ENCODE measurements at regions not wholly inside any gene's neighbourhood (a gene's known extent, or its start where the extent isn't known, plus 50 kb on each side); places are given as distances from the start of the nearest gene placed in this dataset.

- DNase-seq (ENCODE audit: low read depth, low spot score) (no peak), ATAC-seq (no peak)
- H3K4me2 ChIP-seq (ENCODE audit: low read length), result no peak overlapping the region
- H3K4me1 ChIP-seq (ENCODE audit: control insufficient read depth in 1 of 2, insufficient read depth in 2 of 2, low read length in 2 of 2), result no peaks in the 10 kb centered on the region
- no peak overlapping the region for H3K9ac ChIP-seq (ENCODE audit: low read length)
- BruUV-seq (replicated peaks), result no TSS peak
- RAD21 ChIA-PET (ENCODE audit: low non-redundant PET in 1 of 2, low total read pairs in 2 of 2, uncharacterized antibody in 2 of 2, unreplicated experiment in 2 of 2), result no interaction called here
- H3K27ac ChIP-seq (ENCODE audit: low read depth, low read length), result no peak overlapping the region
- no peak overlapping the region for H2AFZ ChIP-seq (ENCODE audit: low read depth, low read length, poor library complexity, severe bottlenecking)
- no peak overlapping the region for H3K4me3 ChIP-seq (replicated peaks in 1 of 2; ENCODE audit: low read depth in 1 of 2, low read length in 2 of 2)
- H3K9me2 ChIP-seq (ENCODE audit: insufficient read depth), result no peaks in the 10 kb centered on the region
- H3K36me3 ChIP-seq (ENCODE audit: control insufficient read depth in 1 of 2, insufficient read depth in 2 of 2, low read length in 2 of 2), result no peaks in the 10 kb centered on the region
- intact Hi-C loops (cut with micrococcal nuclease), result no loop called here
- POLR2A ChIA-PET, result no interaction called here
- CTCF ChIA-PET, result no interaction called here
- peaks cover 9 to 14% of the 10 kb centered on the region in 2 experiments; a peak in 3 of 4 replicates for H3K9me3 ChIP-seq (ENCODE audit: control insufficient read depth in 1 of 2, insufficient read depth in 1 of 2, low read depth in 1 of 2, low read length in 2 of 2)
- H4K20me1 ChIP-seq (ENCODE audit: insufficient read depth), result no peaks in the 10 kb centered on the region
- TF ChIP-seq SP1 (IDR thresholded peaks at IDR 0.05; ENCODE audit: low read depth) (no peak), CEBPB (IDR thresholded peaks at IDR 0.05; ENCODE audit: low read depth) (no peak), SRF (IDR thresholded peaks at IDR 0.05; ENCODE audit: low read depth) (no peak), EGR1 (IDR thresholded peaks at IDR 0.05; ENCODE audit: low read depth) (no peak), POLR2A (IDR thresholded peaks at IDR 0.05; ENCODE audit: borderline replicate concordance, extremely low read depth, insufficient read depth, insufficient read length) (no peak), CBX3 (IDR thresholded peaks at IDR 0.05; ENCODE audit: low read depth) (no peak), EZH2phosphoT487 (IDR thresholded peaks at IDR 0.05; ENCODE audit: borderline replicate concordance) (no peak), JUND (IDR thresholded peaks at IDR 0.05) (no peak), FOSL1 (IDR thresholded peaks at IDR 0.05; ENCODE audit: low read depth) (no peak), POLR2AphosphoS5 (IDR thresholded peaks at IDR 0.05; ENCODE audit: low read depth, low read length) (no peak), RAD21 (IDR thresholded peaks at IDR 0.05; ENCODE audit: low read depth) (no peak), ZNF274 (IDR thresholded peaks at IDR 0.05; ENCODE audit: low read depth, low read length) (no peak), ELF1 (IDR thresholded peaks at IDR 0.05; ENCODE audit: borderline replicate concordance, low read depth) (no peak), ATF3 (IDR thresholded peaks at IDR 0.05) (no peak), SIN3A (IDR thresholded peaks at IDR 0.05; ENCODE audit: low read depth) (no peak), CTCF (IDR thresholded peaks at IDR 0.05 in 2 of 3, conservative IDR thresholded peaks at IDR 0.05 in 1 of 3; ENCODE audit: borderline replicate concordance in 1 of 3, insufficient read depth in 1 of 3, low read depth in 2 of 3, low read length in 2 of 3) (no peak)
- no peaks in the 10 kb centered on the region for H3K27me3 ChIP-seq (ENCODE audit: insufficient read depth, low read length)
- H3K79me2 ChIP-seq (ENCODE audit: insufficient read depth, low read length), result no peaks in the 10 kb centered on the region
These were observed 450.2 kb upstream of the MBL2 start for GRCh38 chr10:53222806-53223205.
